Osteoblast (primary cell): ENCODE measurements at regions not wholly inside any gene's neighbourhood (a gene's known extent, or its start where the extent isn't known, plus 50 kb on each side); places are given as distances from the start of the nearest gene placed in this dataset.

Source experiments
- DNase-seq: peaks from one replicate; pipeline ENCODE4 v3.0.0; 2011; ENCODE audit warnings: low spot score, mixed read lengths; ENCODE audit not compliant: insufficient read length; ENCODE audit errors: missing footprints
- H2AFZ ChIP-seq: 2 replicates; pipeline ENCODE4 v1.6.0; 2011; ENCODE audit warnings: mild to moderate bottlenecking, low read length
- H3K27ac ChIP-seq: 2 replicates; pipeline ENCODE4 v1.5.1; 2011; ENCODE audit warnings: mild to moderate bottlenecking, low read depth, low read length, moderate library complexity
- H3K27me3 ChIP-seq: 2 replicates; pipeline ENCODE4 v1.6.0; 2012; ENCODE audit warnings: mild to moderate bottlenecking, control low read depth, inconsistent platforms, low read length, moderate library complexity; ENCODE audit not compliant: insufficient read depth
- H3K36me3 ChIP-seq: 2 replicates; pipeline ENCODE4 v1.5.1; 2011; ENCODE audit warnings: mild to moderate bottlenecking, low read length, control low read depth, moderate library complexity; ENCODE audit not compliant: insufficient read depth
- H3K4me1 ChIP-seq: 2 replicates; pipeline ENCODE4 v1.5.1; 2011; ENCODE audit warnings: mild to moderate bottlenecking, low read length, control low read depth, moderate library complexity; ENCODE audit not compliant: insufficient read depth
- H3K4me2 ChIP-seq: 2 replicates; pipeline ENCODE4 v1.6.0; 2011; ENCODE audit warnings: mild to moderate bottlenecking, low read length; ENCODE audit not compliant: insufficient read depth
- H3K4me3 ChIP-seq: fragments of 200-600 bp; sonication (generic); 3 replicates; pipeline ENCODE4 v1.5.1; 2012; ENCODE audit warnings: mild to moderate bottlenecking, low read length, inconsistent platforms; ENCODE audit not compliant: insufficient read depth
- H3K79me2 ChIP-seq: 2 replicates; pipeline ENCODE4 v1.6.0; 2012; ENCODE audit warnings: mild to moderate bottlenecking, low read length, control low read depth, inconsistent platforms; ENCODE audit not compliant: insufficient read depth
- H3K9me3 ChIP-seq: 2 replicates; pipeline ENCODE4 v1.5.1; 2011; ENCODE audit warnings: low read depth, low read length, control low read depth
- H4K20me1 ChIP-seq: 2 replicates; pipeline ENCODE4 v1.6.0; 2012; ENCODE audit warnings: mild to moderate bottlenecking, low read length, control low read depth; ENCODE audit not compliant: insufficient read depth
- TF ChIP-seq, protein P1 (sequence below): IDR thresholded peaks from 2 replicates; pipeline ENCODE4 v1.5.1; 2011; ENCODE audit warnings: mild to moderate bottlenecking, low read depth, low read length, moderate library complexity; ENCODE audit errors: extremely low read depth

DNA sequence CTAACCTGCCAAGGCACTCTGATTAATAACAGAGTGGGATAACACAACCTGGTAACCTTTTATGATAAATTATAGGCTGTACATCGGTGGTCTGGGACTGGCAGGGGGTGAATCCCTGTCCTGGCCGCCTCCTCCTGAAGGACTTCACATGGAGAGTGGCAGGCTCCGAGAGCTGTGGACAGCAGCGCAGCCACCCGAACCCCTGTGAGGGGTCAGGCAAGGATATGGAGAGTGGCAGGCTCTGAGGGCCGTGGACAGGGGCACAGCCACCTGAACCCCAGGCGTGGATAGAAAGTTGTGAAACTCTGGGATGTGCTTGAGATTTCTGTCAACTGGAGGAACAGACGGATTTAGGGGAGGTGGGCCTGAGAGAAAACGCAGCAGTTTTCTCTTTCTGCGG is 107.0 kb upstream of the MGMT start:
- Histone ChIP-seq H3K4me1 (no peaks in the 10 kb centered on the region), H3K4me3 (no peak overlapping the region), H3K9me3 (peaks cover 2% of the 10 kb centered on the region), H4K20me1 (no peaks in the 10 kb centered on the region), H3K27ac (no peak overlapping the region), H3K4me2 (no peak overlapping the region), H3K79me2 (no peaks in the 10 kb centered on the region), H2AFZ (no peak overlapping the region), H3K27me3 (no peaks in the 10 kb centered on the region), H3K36me3 (no peaks in the 10 kb centered on the region)
- no peak for DNase-seq
- TF ChIP-seq, protein P1, sequence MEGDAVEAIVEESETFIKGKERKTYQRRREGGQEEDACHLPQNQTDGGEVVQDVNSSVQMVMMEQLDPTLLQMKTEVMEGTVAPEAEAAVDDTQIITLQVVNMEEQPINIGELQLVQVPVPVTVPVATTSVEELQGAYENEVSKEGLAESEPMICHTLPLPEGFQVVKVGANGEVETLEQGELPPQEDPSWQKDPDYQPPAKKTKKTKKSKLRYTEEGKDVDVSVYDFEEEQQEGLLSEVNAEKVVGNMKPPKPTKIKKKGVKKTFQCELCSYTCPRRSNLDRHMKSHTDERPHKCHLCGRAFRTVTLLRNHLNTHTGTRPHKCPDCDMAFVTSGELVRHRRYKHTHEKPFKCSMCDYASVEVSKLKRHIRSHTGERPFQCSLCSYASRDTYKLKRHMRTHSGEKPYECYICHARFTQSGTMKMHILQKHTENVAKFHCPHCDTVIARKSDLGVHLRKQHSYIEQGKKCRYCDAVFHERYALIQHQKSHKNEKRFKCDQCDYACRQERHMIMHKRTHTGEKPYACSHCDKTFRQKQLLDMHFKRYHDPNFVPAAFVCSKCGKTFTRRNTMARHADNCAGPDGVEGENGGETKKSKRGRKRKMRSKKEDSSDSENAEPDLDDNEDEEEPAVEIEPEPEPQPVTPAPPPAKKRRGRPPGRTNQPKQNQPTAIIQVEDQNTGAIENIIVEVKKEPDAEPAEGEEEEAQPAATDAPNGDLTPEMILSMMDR = no peak

DNA sequence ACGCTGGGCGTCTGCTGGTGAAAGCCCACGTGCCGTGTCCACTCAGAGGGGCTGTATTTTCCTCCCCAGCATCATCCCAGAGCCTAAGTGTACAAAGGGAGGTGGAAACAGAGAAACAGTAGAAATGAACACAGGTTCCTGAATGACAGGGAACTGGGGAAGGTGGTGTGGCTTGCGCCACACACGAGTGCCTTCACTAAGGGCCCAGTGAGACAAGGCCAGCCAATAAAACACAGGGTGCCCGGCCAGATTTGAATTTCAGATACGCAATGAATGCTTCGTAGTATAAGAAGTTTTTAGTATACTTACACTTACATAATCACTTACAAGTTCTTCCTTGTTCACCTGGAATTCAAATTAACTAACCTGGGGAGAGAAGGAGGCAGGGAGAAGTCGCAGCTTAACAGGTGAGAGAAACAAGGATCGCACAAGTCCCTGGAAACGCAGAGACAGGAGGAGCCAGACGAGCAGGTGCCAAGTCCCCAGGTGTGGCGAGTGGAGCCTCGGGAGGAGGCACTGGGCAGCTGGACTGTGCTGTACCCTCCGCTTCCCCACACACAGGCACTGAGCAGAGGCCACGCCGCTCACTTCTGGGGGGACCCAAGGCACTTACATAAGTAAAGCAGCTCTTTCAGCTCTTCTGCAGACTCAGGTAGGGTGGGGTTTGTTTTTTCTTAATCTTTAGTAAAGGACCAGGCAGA is 105.2 kb upstream of the MGMT start:
- Histone ChIP-seq H3K27me3 (no peaks in the 10 kb centered on the region), H3K4me1 (no peaks in the 10 kb centered on the region), H2AFZ (no peak overlapping the region), H4K20me1 (no peaks in the 10 kb centered on the region), H3K4me3 (no peak overlapping the region), H3K79me2 (no peaks in the 10 kb centered on the region), H3K27ac (no peak overlapping the region), H3K36me3 (no peaks in the 10 kb centered on the region), H3K9me3 (peaks cover under 1% of the 10 kb centered on the region), H3K4me2 (no peak overlapping the region)
- TF ChIP-seq, protein P1 = no peak
- no peak for DNase-seq

DNA sequence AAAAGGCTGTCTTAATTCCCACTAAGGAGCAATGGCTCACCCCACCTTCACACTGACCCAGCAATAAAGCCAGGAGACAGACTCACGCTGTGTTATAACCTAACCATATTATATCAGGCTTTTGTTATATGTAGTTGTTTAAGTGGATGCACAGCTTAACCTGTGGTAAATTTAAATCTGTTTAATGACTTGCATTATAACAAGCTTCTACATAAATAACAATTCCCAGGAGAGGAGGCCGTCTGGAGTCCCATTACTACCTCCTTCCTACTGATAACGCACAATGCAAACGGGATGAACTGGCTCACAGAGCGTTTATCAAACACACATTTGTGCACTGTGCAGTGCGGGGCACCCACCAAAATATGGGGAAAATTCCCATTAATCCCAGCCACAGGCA is 102.1 kb upstream of the MGMT start:
- Histone ChIP-seq H3K4me1 (no peaks in the 10 kb centered on the region), H4K20me1 (no peaks in the 10 kb centered on the region), H3K36me3 (no peaks in the 10 kb centered on the region), H3K27ac (no peak overlapping the region), H3K4me3 (no peak overlapping the region), H3K27me3 (no peaks in the 10 kb centered on the region), H3K4me2 (no peak overlapping the region), H3K79me2 (no peaks in the 10 kb centered on the region), H3K9me3 (no peaks in the 10 kb centered on the region), H2AFZ (no peak overlapping the region)
- DNase-seq = no peak
- TF ChIP-seq, protein P1 = no peak

DNA sequence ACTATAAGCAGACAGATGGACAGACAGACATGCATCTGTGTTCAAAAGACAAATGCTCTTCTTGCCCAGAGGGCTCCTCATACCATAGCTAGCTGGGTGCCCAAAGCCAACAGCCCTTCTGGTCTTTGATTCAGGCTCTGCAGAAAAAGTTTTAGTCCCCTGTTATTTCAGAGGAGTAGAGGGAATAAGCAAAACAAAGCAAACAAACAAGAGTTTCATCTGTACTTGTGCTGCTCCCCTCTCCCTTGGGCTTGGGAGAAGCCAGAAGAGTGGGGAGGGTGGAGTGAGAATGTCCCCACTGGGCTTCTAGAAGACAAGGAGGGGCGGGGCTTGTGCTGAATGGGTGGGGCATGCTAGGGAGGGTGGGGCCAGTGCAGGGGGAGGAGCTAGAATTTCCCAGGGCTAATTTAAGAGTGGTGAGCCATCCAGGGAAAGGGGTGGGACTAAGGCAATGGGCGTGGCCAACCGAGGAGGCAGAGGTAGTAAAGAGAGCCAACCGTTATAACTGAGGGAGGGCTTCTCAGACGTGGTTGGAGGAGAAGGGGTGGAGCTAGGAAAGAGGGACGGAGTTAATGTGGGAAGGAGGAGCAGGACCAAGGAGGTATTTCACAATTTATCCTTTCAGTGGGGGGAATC is 101.2 kb upstream of the MGMT start:
- TF ChIP-seq, protein P1 = no peak
- H3K9me3 ChIP-seq = no peaks in the 10 kb centered on the region
- no peak overlapping the region for H3K27ac ChIP-seq
- H3K4me1 ChIP-seq = no peaks in the 10 kb centered on the region
- no peak overlapping the region for H2AFZ ChIP-seq
- no peak for DNase-seq
- H4K20me1 ChIP-seq = no peaks in the 10 kb centered on the region
- H3K36me3 ChIP-seq = no peaks in the 10 kb centered on the region
- no peak overlapping the region for H3K4me3 ChIP-seq
- no peaks in the 10 kb centered on the region for H3K27me3 ChIP-seq
- no peak overlapping the region for H3K4me2 ChIP-seq
- H3K79me2 ChIP-seq = no peaks in the 10 kb centered on the region
